HG02798 (cell line): ENCODE measurements at regions not wholly inside any gene's neighbourhood (a gene's known extent, or its start where the extent isn't known, plus 50 kb on each side); places are given as distances from the start of the nearest gene placed in this dataset.
A peak's percentile ranks its signal among the peaks of the same experiment; 100 is the strongest.

ENCODE experiments used
- ATAC-seq: cut with Tn5 transposase; IDR thresholded peaks from one replicate; pipeline ENCODE4 v1.9.1; 2021; ENCODE audit warnings: mild to moderate bottlenecking; ENCODE audit not compliant: unreplicated experiment, poor library complexity

GRCh38 chr6:14360565-14360964 lies 243.0 kb downstream of the CD83 start:
- ATAC-seq: no peak

- ATAC-seq: no peak
Measured at GRCh38 chr6:14361297-14361696, 243.7 kb downstream of the CD83 start.

- no peak for ATAC-seq
Measured at GRCh38 chr6:14361956-14362587, 244.5 kb downstream of the CD83 start.

DNA sequence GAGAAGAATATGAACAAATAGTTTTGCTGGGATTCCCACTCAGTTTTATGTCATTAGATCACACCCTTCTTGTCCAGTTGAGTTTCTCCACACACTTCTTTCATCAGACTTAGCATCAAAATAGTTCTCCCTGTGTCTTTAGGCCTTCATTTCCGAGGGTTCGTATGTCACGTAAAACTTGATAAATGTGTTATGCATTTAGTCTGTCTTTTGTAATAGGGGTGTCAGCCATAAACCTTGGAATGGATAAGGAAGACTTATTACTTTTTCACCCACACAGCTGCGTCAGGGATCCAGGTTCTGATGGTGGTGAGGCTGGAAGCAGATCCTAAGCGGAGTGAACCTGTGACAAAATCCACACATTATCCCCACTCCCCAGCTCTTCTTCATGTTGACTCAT lies 246.8 kb downstream of the CD83 start:
- ATAC-seq: no peak

DNA sequence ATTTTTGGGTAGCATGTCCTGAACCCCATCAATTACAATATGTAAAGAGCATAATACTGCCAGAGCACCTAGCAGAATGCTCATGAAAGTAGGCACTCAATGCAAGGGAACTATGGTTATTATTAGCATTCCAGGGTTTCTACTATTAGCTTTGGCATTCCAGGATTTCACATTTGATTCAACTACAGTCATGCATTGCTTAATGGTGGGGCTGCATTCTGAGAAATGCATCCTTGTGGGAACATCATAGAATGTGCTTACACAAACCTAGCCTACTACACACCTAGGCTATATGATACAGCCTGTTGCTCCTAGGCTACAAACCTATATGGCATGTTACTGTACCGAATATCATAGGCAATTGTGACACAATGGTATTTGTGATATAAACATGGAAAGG lies 247.8 kb downstream of the CD83 start:
- ATAC-seq: no peak

GRCh38 chr6:14366315-14366714 lies 248.7 kb downstream of the CD83 start:
- ATAC-seq: no peak

- ATAC-seq: no peak
Measured at GRCh38 chr6:14366872-14367271, 249.3 kb downstream of the CD83 start.

DNA sequence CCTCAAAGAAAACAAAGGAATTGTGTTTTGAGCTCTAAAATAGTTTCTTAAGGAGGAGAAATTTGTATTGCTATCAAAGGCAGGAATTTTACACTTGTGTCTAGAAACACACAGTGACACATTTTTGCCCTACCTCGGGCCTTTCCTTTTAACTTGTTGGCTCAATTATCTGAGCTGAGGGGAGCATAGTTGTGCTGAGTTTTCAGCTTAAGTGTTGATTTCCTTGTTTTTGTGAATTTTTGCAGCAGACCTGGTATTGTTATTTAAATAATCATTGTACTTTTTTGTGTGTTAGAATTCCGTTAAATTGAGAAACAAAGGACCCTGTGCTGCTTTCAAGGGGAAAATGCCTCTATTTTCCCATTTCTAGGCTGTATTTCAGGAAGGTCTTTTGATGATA lies 249.7 kb downstream of the CD83 start:
- ATAC-seq: no peak

DNA sequence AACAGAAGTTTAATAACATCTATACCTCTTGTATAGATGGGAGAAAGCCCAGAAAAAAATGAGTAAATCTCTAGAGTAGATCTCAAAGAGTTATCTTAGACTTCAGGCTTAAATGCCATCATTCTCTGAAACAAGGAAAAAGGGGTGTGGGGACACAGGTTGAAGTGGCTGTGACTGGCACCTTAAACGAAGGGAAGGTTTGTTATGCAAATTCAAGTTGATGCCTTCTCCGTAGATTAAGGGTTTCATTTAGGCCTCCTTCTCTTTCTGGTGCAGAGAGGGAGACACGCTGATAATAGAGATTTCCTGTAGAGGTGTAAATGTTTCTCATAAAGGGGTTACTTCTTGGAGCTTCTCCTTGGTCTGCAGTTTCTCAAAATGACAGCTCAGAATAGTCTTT lies 252.1 kb downstream of the CD83 start:
- ATAC-seq: no peak

DNA sequence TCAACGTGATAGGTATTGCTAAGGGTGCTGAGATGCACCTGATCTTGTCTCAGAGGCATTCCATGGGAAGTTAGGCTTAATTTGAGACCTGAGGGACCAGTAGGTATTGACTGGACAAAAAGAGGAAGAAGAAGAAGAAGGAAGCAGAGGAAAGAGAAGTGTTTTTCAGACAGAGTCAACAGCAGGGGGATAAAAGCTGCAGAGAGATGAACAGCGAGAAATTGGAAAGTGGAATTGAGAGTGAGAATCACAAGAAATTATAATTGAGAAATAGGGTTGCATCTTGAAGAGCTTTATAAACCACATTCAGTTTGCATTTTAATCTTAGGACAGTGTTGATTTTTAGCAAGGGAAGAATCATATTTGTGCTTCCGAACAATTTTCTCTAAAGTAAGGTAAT lies 254.0 kb downstream of the CD83 start:
- ATAC-seq: no peak

DNA sequence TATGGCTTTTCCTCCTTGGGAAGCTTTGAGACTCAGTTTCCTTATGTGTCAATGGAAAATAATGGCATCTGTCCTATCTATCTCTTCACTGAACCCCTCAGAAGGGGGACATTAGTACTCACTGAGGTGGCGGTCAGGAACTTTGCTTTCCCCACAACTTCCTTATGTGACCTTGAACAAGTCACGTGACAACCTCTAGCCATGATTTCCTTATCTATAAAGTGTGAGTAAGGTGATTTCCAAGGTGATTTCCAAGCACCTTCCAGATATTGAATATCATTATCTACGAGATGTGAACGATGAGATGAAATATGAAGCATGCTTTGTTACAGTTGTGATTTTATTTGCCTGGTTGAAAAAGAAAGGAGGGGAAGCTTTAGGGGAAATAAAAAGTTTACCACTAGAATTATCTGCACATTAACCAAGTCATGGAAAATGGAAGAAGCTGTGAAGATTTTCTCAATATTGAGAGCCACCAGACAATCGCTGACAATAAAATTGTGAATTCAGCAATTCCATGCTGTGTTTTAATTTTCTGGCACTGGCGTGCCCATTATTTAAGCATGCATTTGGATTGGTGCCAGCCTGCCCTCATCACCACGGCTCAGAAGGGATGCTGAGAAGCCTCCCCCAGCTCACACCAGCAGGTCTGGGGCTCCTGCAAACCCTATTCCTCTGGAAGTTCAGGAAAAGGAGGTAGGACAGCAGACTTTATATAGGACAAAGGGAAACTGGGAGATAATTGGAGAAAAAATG lies 255.3 kb downstream of the CD83 start:
- ATAC-seq: no peak

DNA sequence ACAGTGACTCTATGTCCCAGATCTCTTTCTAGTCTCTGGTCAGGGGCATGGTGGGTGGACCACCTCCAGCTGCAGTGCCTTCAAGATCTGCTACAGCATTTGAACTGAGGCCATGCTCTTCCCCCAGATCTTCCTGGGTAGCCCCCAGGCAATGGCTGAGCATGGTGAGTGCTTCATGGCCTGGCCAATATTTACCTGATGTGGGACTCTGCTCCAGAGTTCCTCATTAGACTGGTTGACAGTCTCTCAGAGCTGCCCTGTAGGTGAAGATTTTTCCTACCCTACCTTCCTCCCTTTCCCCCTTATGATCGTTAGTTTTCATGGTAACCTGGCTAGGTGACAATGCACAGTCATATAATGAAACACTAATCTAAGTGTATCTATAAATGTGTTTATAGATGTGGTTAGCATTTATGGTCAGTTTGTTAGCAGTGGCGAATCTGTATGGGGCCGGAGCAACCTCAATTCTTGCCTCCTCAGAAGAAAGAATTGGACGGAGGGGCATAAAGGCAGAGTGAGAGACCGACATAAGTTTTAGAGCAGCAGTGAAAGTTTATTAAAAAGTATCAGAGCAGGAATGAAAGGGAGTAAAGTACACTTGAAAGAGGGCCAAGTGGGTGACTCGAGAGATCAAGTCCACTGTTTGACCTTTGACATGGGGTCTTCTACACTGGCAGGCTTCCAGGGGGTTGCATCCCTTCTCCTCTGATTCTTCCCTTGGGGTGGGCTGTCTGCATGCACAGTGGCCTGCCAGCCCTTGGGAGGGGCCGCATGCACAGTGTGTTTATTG lies 256.3 kb downstream of the CD83 start:
- no peak for ATAC-seq

GRCh38 chr6:14375930-14376329 lies 258.4 kb downstream of the CD83 start:
- ATAC-seq: no peak

DNA sequence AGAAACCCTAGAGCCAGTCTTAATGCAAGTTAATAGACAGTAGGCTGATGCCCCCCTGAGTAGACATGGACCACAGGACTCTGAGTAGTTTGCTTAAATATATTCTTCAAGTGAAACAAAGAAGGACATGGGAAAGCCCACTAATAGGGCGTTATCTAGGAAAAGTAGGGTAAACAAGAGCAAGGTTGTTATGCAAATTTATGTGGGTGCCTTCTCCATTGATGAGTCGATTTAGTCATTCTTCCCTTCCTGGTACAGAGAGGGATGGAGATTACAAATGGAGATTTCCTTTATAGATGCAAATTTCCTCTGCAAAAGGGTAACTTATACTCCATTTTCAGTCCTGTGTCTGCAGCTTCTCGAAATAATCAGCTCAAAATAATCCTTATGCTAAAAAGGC lies 262.0 kb downstream of the CD83 start:
- ATAC-seq: no peak

- ATAC-seq: no peak
Measured at GRCh38 chr6:14380086-14380820, 262.7 kb downstream of the CD83 start.

DNA sequence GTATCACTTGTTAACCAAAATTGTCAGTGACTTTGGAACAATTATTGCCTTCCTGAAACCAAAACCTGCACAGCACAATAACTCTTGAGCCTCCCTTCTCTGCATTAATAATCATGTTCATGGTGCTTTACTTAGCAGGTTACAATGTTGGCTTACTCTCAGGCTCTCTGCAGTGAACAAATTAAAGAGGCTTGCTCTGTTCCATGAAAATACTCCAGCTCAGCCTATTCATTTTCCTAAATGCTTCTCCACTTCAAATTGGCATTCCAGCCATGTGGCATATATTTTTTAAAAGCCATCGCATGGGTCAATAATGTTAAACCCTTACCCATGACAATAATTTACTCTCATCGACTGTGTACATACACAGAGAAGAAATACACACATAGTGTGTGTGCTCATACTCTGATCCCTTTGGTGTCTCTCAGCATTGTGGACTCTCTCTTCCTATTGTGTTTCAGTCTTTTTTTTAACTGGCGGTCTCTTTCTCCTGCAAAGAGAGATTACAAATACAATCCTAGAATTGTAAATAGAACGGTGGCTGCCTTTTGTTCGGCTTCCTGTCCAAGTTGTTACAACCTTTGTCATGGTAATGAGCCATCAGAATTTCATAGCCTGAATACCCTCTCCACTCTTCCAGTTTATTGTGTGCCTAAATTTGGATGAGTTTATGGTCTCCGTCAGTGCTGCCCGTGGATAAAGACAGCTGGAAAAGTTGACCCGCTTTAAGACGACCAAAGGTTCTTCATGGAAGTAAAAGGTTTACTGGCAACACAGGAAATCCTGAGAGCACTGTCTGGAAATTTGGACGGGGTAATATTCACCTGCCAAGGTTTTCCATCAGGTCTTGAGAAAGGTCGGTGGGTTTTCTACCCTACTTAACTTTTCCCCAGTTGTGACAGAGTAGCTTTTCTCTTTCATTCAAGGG lies 263.6 kb downstream of the CD83 start:
- ATAC-seq: no peak

DNA sequence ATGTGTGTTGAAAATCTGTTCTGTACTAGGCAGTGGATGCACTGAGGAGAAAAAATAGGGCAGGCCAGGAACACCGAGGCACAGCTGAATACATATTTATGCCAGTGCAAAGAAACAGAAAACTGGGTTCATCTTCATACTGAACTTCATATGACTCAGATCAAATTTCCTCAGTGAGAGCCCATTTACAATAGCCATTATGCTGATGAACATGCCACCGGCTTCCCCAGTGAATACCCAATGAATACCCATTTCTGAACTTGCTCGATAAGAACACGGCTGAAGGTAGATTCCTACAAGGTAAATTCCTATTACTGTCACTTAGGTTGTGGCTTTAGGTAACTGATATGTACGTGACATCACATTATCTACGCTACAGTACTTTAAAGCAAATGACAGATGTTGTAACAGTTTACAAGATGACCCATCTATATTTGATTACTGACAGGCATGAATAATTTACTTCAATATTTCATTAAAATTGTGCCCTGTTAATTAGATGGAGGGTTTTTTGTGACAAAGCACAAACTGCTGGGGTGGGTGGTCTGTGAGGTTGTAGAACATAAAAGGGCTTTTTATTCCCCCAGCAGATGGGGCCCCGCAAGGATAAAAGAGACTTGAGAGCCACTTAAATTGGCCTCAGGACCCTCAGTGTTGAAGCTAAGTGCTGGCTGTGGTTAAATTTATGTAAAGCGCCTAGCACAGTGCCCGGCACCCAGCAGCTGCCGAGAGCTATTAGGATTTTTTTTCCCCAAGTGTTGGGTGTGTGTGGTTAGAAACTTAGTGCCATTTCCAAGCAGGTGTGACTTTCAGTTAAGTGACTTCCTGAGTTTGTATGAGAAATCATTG lies 264.5 kb downstream of the CD83 start:
- peak; percentile 54 for ATAC-seq

DNA sequence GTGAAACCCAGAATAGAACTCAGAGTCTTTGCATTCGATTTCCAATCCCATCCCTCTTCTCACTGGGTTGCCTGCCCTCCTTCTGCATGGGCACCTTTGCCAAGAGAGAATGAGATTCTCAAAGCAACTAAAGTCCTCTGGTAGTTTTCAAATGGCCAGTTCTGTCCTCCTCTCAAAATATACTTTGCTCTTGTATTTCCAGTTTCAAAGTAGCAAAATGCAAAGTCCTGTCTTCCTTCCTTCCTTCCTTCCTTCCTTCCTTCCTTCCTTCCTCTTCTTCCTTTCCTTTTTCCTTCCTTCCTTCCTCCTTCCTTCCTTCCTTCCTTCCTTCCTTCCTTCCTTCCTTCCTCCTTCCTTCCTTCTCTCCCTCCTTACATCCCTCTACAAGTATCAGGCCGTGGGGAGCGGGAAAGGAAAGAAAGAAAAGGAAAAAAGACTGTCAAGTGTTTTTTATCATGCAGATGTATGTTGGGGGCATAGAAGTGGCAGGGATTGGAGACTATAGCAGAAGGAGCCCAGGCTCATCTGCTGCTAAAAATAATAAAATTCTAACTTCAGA lies 265.2 kb downstream of the CD83 start:
- no peak for ATAC-seq
